Adrenal gland (tissue), 9 donors: ENCODE measurements at regions not wholly inside any gene's neighbourhood (a gene's known extent, or its start where the extent isn't known, plus 50 kb on each side); places are given as distances from the start of the nearest gene placed in this dataset.

Source experiments
- DNase-seq, 7 donors: peaks; one replicate each; pipeline ENCODE4 v3.0.0-alpha.2; 2019 to 2020
- H3K27ac ChIP-seq, 5 donors: fragments of 200-600 bp; sonication (generic) in 4 of 5; 1 replicate in 3 of 5; 2 replicates in 2 of 5; pipeline versions ENCODE4 v1.5.1 to v1.8.0; 2016 to 2020; ENCODE audit warnings: mild to moderate bottlenecking in 1 of 5
- H3K27me3 ChIP-seq: fragments of 200-600 bp; 2 replicates; pipeline ENCODE4 v1.8.0; 2021
- H3K36me3 ChIP-seq, 2 donors: fragments of 200-600 bp; replicated peaks in 1 of 2; 1 replicate in 1 of 2; 2 replicates in 1 of 2; pipeline versions ENCODE4 v1.5.1 to v1.8.0; 2018 to 2022
- H3K4me1 ChIP-seq, 2 donors: fragments of 200-600 bp; replicated peaks in 1 of 2; 1 replicate in 1 of 2; 2 replicates in 1 of 2; pipeline versions ENCODE4 v1.5.1 to v1.8.0; 2018 to 2021
- H3K4me3 ChIP-seq, 4 donors: fragments of 200-600 bp; sonication (generic) in 3 of 4; one replicate each; pipeline ENCODE4 v1.5.1; 2016 to 2018
- H3K9me3 ChIP-seq, 3 donors: fragments of 200-600 bp; sonication (generic) in 1 of 3; replicated peaks in 1 of 3; 1 replicate in 2 of 3; 2 replicates in 1 of 3; pipeline versions ENCODE4 v1.5.1 to v1.8.0; 2016 to 2021
- POLR2A ChIP-seq, 2 donors: fragments of 450-650 bp; IDR thresholded peaks; one replicate each; pipeline ENCODE4 v1.6.1; 2017; ENCODE audit warnings: antibody characterized with exemption in 2 of 2, mild to moderate bottlenecking in 2 of 2, moderate library complexity in 1 of 2
- WGBS, 4 donors: extraction: QIAGEN DNeasy Blood & Tissue Kit in 2 of 4; methylation state at CpG; one replicate each; pipeline versions ENCODE4 v1.1.5 to v1.1.7; 2013 to 2017; 5-methylcytosine and 5-hydroxymethylcytosine counted together
- intact Hi-C, 2 donors: fragments of 100-400 bp; cut with DNase I; formaldehyde crosslinking; loops; one replicate each; pipeline versions ENCODE4 v1.14.1 to v1.15.0; 2022 to 2023
- TF ChIP-seq, protein P1 (sequence below), 6 experiments: fragments of 450-650 bp in 4 of 6; fragments of 200-600 bp in 2 of 6; sonication (generic) in 1 of 6; IDR thresholded peaks; 1 replicate in 5 of 6; 2 replicates in 1 of 6; pipeline versions ENCODE4 v1.5.1 to v1.8.0; 2016 to 2021; ENCODE audit warnings: antibody characterized with exemption in 6 of 6, mild to moderate bottlenecking in 2 of 6, moderate library complexity in 1 of 6
- donor health status: healthy with polysubstance abuse.
- donor health status: Bipolar disorder and iron deficiency.
- donor health status: DM: yes; HTN: yes; CAD: no.
- donor health status: DM: no; HTN: no; CAD: no.
- donor health status: DM: no; HTN: no; CAD: no.

GRCh38 chrX:55142206-55142918 lies 53.5 kb downstream of the PAGE2 start:
- Histone ChIP-seq H3K4me3 (no peak overlapping the region), H3K36me3 (no peaks in the 10 kb centered on the region), H3K27ac (no peak overlapping the region), H3K4me1 (no peaks in the 10 kb centered on the region), H3K9me3 (no peaks in the 10 kb centered on the region), H3K27me3 (peaks cover 3% of the 10 kb centered on the region)
- 65 to 100% (median 81%) methylated on average over 3 of the region's 3 CpGs for WGBS, 4 donors
- intact Hi-C loops: no loop called here
- no peak for DNase-seq
- no peak for TF ChIP-seq POLR2A (IDR thresholded peaks at IDR 0.05)
- TF ChIP-seq, protein P1, sequence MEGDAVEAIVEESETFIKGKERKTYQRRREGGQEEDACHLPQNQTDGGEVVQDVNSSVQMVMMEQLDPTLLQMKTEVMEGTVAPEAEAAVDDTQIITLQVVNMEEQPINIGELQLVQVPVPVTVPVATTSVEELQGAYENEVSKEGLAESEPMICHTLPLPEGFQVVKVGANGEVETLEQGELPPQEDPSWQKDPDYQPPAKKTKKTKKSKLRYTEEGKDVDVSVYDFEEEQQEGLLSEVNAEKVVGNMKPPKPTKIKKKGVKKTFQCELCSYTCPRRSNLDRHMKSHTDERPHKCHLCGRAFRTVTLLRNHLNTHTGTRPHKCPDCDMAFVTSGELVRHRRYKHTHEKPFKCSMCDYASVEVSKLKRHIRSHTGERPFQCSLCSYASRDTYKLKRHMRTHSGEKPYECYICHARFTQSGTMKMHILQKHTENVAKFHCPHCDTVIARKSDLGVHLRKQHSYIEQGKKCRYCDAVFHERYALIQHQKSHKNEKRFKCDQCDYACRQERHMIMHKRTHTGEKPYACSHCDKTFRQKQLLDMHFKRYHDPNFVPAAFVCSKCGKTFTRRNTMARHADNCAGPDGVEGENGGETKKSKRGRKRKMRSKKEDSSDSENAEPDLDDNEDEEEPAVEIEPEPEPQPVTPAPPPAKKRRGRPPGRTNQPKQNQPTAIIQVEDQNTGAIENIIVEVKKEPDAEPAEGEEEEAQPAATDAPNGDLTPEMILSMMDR (IDR thresholded peaks at IDR 0.05): no peak

GRCh38 chrX:55142919-55143310 lies 54.1 kb downstream of the PAGE2 start:
- intact Hi-C loops: no loop called here
- Histone ChIP-seq H3K27ac (no peak overlapping the region), H3K9me3 (no peaks in the 10 kb centered on the region), H3K27me3 (peaks cover 3% of the 10 kb centered on the region), H3K4me1 (no peaks in the 10 kb centered on the region), H3K4me3 (no peak overlapping the region), H3K36me3 (no peaks in the 10 kb centered on the region)
- TF ChIP-seq, protein P1 (IDR thresholded peaks at IDR 0.05): no peak
- no peak for TF ChIP-seq POLR2A (IDR thresholded peaks at IDR 0.05)
- 70 to 78% (median 73%) methylated on average over 6 of the region's 6 CpGs for WGBS, 4 donors
- no peak for DNase-seq

DNA sequence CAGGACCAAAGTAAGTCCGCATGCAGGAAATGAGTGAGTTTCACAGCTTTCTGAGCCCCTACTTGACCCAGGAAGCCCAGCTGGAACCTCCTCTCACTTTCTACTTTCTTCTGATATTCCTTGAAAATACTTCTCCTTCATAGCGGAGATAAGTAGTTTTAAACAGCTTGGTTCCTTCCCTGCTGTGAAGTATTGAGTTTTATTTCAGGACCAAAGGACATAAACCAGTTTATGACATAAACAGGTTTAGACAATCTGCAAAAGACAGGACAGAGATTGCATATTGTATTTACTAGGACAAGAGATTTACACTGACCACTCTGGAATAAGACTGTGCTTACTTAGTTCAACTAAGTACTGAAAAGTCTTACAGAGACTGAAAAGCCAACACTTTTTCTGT lies 54.8 kb downstream of the PAGE2 start:
- no peak overlapping the region for H3K27ac ChIP-seq
- 42 to 74% (median 69%) methylated on average over 2 of the region's 2 CpGs for WGBS, 4 donors
- no peaks in the 10 kb centered on the region for H3K9me3 ChIP-seq
- intact Hi-C loops: no loop called here
- H3K27me3 ChIP-seq: peaks cover 3% of the 10 kb centered on the region
- H3K4me3 ChIP-seq: no peak overlapping the region
- no peak for TF ChIP-seq POLR2A (IDR thresholded peaks at IDR 0.05)
- TF ChIP-seq, protein P1 (IDR thresholded peaks at IDR 0.05): no peak
- DNase-seq: no peak
- no peaks in the 10 kb centered on the region for H3K4me1 ChIP-seq
- H3K36me3 ChIP-seq: no peaks in the 10 kb centered on the region

- H3K36me3 ChIP-seq: no peaks in the 10 kb centered on the region
- H3K9me3 ChIP-seq: no peaks in the 10 kb centered on the region
- intact Hi-C loops: no loop called here
- no peak overlapping the region for H3K4me3 ChIP-seq
- 77 to 100% (median 85%) methylated on average over 2 of the region's 2 CpGs for WGBS, 4 donors
- no peak overlapping the region for H3K27ac ChIP-seq
- no peak for DNase-seq
- H3K4me1 ChIP-seq: no peaks in the 10 kb centered on the region
- H3K27me3 ChIP-seq: peaks cover 3% of the 10 kb centered on the region
- no peak for TF ChIP-seq POLR2A (IDR thresholded peaks at IDR 0.05)
- TF ChIP-seq, protein P1 (IDR thresholded peaks at IDR 0.05): no peak
These were observed 55.9 kb downstream of the PAGE2 start for GRCh38 chrX:55144697-55145096.
